MM.1S (cell line): ENCODE measurements at regions not wholly inside any gene's neighbourhood (a gene's known extent, or its start where the extent isn't known, plus 50 kb on each side); places are given as distances from the start of the nearest gene placed in this dataset.

ENCODE experiments used
- EZH2 ChIP-seq: fragments of 300-600 bp; sonication (generic); optimal IDR thresholded peaks from 2 replicates; pipeline ENCODE3; 2017; ENCODE audit warnings: low read depth, mild to moderate bottlenecking, antibody characterized with exemption, low read length, mixed read lengths
- EZH2phosphoT487 ChIP-seq: fragments of 300-600 bp; sonication (generic); IDR thresholded peaks from 2 replicates; pipeline ENCODE4 v1.6.1; 2018; ENCODE audit warnings: antibody characterized with exemption, low read length
- TF ChIP-seq, protein P1 (sequence below): fragments of 300-600 bp; sonication (generic); IDR thresholded peaks from 2 replicates; pipeline ENCODE4 v1.5.1; 2016; ENCODE audit warnings: antibody characterized with exemption, low read length, mixed read lengths

GRCh38 chr10:6787718-6788117 is 207.6 kb upstream of the PRKCQ start:
- TF ChIP-seq, protein P1, sequence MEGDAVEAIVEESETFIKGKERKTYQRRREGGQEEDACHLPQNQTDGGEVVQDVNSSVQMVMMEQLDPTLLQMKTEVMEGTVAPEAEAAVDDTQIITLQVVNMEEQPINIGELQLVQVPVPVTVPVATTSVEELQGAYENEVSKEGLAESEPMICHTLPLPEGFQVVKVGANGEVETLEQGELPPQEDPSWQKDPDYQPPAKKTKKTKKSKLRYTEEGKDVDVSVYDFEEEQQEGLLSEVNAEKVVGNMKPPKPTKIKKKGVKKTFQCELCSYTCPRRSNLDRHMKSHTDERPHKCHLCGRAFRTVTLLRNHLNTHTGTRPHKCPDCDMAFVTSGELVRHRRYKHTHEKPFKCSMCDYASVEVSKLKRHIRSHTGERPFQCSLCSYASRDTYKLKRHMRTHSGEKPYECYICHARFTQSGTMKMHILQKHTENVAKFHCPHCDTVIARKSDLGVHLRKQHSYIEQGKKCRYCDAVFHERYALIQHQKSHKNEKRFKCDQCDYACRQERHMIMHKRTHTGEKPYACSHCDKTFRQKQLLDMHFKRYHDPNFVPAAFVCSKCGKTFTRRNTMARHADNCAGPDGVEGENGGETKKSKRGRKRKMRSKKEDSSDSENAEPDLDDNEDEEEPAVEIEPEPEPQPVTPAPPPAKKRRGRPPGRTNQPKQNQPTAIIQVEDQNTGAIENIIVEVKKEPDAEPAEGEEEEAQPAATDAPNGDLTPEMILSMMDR = no peak
- no peak for TF ChIP-seq EZH2
- no peak for TF ChIP-seq EZH2phosphoT487
